Subcutaneous abdominal adipose tissue (tissue), 5 donors: ENCODE measurements at regions not wholly inside any gene's neighbourhood (a gene's known extent, or its start where the extent isn't known, plus 50 kb on each side); places are given as distances from the start of the nearest gene placed in this dataset.

ENCODE experiments used
- H3K27ac ChIP-seq: one replicate; pipeline ENCODE4 v1.7.0; 2013; ENCODE audit warnings: low read depth, mild to moderate bottlenecking, inconsistent platforms, low read length, moderate library complexity
- H3K27me3 ChIP-seq, 5 donors: one replicate each; pipeline ENCODE4 v1.7.0; 2013; ENCODE audit warnings: low read length in 5 of 5, inconsistent platforms in 1 of 5; ENCODE audit not compliant: control insufficient read depth in 5 of 5, insufficient read depth in 4 of 5
- H3K36me3 ChIP-seq, 5 donors: one replicate each; pipeline ENCODE4 v1.7.0; 2013; ENCODE audit warnings: low read length in 5 of 5; ENCODE audit not compliant: control insufficient read depth in 5 of 5, insufficient read depth in 5 of 5
- H3K4me1 ChIP-seq, 5 donors: one replicate each; pipeline ENCODE4 v1.7.0; 2013; ENCODE audit warnings: low read length in 5 of 5, mild to moderate bottlenecking in 3 of 5, moderate library complexity in 1 of 5; ENCODE audit not compliant: control insufficient read depth in 5 of 5, insufficient read depth in 5 of 5
- H3K4me3 ChIP-seq, 5 donors: one replicate each; pipeline ENCODE4 v1.7.0; 2013; ENCODE audit warnings: low read length in 5 of 5, low read depth in 1 of 5
- H3K9ac ChIP-seq, 5 donors: one replicate each; pipeline ENCODE4 v1.7.0; 2013; ENCODE audit warnings: low read length in 5 of 5, mild to moderate bottlenecking in 4 of 5, moderate library complexity in 3 of 5
- H3K9me3 ChIP-seq, 5 donors: one replicate each; pipeline ENCODE4 v1.7.0; 2013; ENCODE audit warnings: low read length in 5 of 5; ENCODE audit not compliant: control insufficient read depth in 5 of 5
- donor health status: healthy.
- donor health status: healthy.
- donor health status: healthy.
- donor health status: healthy.
- donor health status: healthy.

- Histone ChIP-seq H3K9ac (no peak overlapping the region), H3K4me1 (no peaks in the 10 kb centered on the region), H3K36me3 (no peaks in the 10 kb centered on the region), H3K4me3 (no peak overlapping the region), H3K27ac (no peak overlapping the region), H3K9me3 (no peaks in the 10 kb centered on the region), H3K27me3 (no peaks in the 10 kb centered on the region)
Measured at GRCh38 chr1:238152119-238152518, 261.4 kb upstream of the ZP4 start.

GRCh38 chr1:238143038-238143437 is 252.3 kb upstream of the ZP4 start:
- Histone ChIP-seq H3K4me3 (no peak overlapping the region), H3K4me1 (peaks cover 0 to 12% (median 0%) of the 10 kb centered on the region in 5 donors), H3K27ac (no peak overlapping the region), H3K9ac (no peak overlapping the region), H3K36me3 (no peaks in the 10 kb centered on the region), H3K9me3 (no peaks in the 10 kb centered on the region), H3K27me3 (no peaks in the 10 kb centered on the region)

GRCh38 chr1:238141353-238141752 is 250.6 kb upstream of the ZP4 start:
- Histone ChIP-seq H3K27me3 (no peaks in the 10 kb centered on the region), H3K9me3 (no peaks in the 10 kb centered on the region), H3K27ac (no peak overlapping the region), H3K4me3 (no peak overlapping the region), H3K4me1 (peaks cover 0 to 12% (median 0%) of the 10 kb centered on the region in 5 donors), H3K9ac (no peak overlapping the region), H3K36me3 (no peaks in the 10 kb centered on the region)

GRCh38 chr1:238139713-238140112 is 249.0 kb upstream of the ZP4 start:
- H3K9ac ChIP-seq: no peak overlapping the region

GRCh38 chr1:238138059-238138626 is 247.4 kb upstream of the ZP4 start:
- Histone ChIP-seq H3K9ac (no peak overlapping the region), H3K4me1 (peaks cover 0 to 12% (median 0%) of the 10 kb centered on the region in 5 donors), H3K27ac (no peak overlapping the region), H3K9me3 (peaks cover 0 to 2% (median 0%) of the 10 kb centered on the region in 5 donors), H3K27me3 (no peaks in the 10 kb centered on the region), H3K36me3 (no peaks in the 10 kb centered on the region), H3K4me3 (no peak overlapping the region)

More at GRCh38 chr1:238139713-238140112, 249.0 kb upstream of the ZP4 start:
- no peak overlapping the region for H3K4me3 ChIP-seq
- no peak overlapping the region for H3K27ac ChIP-seq
- no peaks in the 10 kb centered on the region for H3K27me3 ChIP-seq
- H3K36me3 ChIP-seq: no peaks in the 10 kb centered on the region
- peaks cover 0 to 12% (median 0%) of the 10 kb centered on the region in 5 donors for H3K4me1 ChIP-seq
- H3K9me3 ChIP-seq: no peaks in the 10 kb centered on the region

GRCh38 chr1:238135708-238136664 is 245.3 kb upstream of the ZP4 start:
- no peaks in the 10 kb centered on the region for H3K36me3 ChIP-seq
- no peak overlapping the region for H3K9ac ChIP-seq
- no peak overlapping the region for H3K4me3 ChIP-seq
- H3K4me1 ChIP-seq: no peaks in the 10 kb centered on the region
- no peaks in the 10 kb centered on the region for H3K27me3 ChIP-seq
- H3K27ac ChIP-seq: no peak overlapping the region
- peaks cover 0 to 2% (median 0%) of the 10 kb centered on the region in 5 donors for H3K9me3 ChIP-seq

DNA sequence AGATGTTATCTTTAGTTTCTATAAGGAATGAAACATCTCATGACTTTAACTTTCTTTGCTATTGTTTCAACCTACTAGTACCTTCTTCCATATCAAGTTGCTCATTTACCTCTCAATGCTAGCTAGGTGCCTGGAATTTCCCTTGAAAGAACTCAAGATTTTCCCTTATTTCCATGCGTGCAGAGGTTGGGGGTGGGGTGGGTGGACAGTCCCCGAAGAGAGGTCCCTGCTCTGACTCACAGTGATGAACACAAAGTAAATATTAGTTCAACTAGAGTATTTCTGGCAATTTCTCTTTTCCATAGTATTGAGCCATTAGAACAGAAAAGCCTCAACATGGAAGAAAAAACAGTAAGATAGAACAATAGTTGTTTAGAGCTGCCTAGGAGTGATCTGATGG is 239.0 kb upstream of the ZP4 start:
- no peak overlapping the region for H3K27ac ChIP-seq

DNA sequence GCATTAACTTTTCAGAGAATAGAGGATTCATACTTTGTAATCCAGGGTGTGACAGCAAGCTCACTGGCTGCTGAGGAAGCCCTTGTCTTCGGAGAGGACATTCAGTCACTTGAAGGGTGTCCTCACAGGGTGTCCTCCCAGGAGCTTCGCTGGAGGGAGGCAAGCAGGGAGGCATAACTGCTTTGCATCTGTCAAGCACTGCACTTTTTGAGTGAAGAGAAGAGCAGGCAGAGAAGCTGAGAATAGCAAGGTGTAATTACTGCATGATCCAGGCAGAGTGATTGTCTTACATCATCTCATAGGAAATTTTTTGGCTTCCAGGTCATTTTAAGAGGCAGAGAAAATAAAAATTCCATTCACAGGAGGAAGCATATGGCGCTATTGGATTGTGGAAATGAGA is 232.5 kb upstream of the ZP4 start:
- H3K27me3 ChIP-seq: no peaks in the 10 kb centered on the region
- no peaks in the 10 kb centered on the region for H3K4me1 ChIP-seq
- H3K4me3 ChIP-seq: no peak overlapping the region
- no peaks in the 10 kb centered on the region for H3K36me3 ChIP-seq
- H3K27ac ChIP-seq: no peak overlapping the region
- no peaks in the 10 kb centered on the region for H3K9me3 ChIP-seq
- no peak overlapping the region for H3K9ac ChIP-seq

More for the DNA sequence above, 239.0 kb upstream of the ZP4 start:
- H3K9me3 ChIP-seq: peaks cover 0 to 2% (median 0%) of the 10 kb centered on the region in 5 donors
- H3K36me3 ChIP-seq: no peaks in the 10 kb centered on the region
- H3K4me3 ChIP-seq: no peak overlapping the region
- H3K9ac ChIP-seq: no peak overlapping the region
- H3K27me3 ChIP-seq: no peaks in the 10 kb centered on the region
- no peaks in the 10 kb centered on the region for H3K4me1 ChIP-seq

GRCh38 chr1:238119861-238120260 is 229.1 kb upstream of the ZP4 start:
- Histone ChIP-seq H3K27ac (no peak overlapping the region), H3K4me3 (no peak overlapping the region), H3K36me3 (no peaks in the 10 kb centered on the region), H3K9me3 (no peaks in the 10 kb centered on the region), H3K27me3 (no peaks in the 10 kb centered on the region), H3K4me1 (no peaks in the 10 kb centered on the region), H3K9ac (no peak overlapping the region)

DNA sequence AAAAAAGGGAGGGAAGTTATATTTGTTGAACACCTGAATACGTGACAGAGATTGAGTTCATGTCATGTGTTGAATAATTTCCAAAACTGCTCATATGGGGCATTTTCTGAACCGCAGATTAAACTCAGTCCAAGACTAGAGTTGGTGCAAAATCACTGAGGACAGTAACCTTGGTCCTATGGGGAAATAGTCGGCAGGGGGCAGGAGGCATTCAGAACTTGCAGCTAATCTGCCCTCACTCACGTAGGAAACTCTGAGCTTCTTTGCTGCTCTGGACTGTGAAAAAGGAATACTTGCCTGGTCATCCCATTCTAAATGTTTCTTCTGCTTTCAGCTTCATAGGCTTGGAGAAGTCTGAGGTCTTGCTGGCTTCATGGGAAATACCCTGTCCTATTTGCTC is 228.3 kb upstream of the ZP4 start:
- H3K9me3 ChIP-seq: no peaks in the 10 kb centered on the region
- H3K4me1 ChIP-seq: no peaks in the 10 kb centered on the region
- H3K9ac ChIP-seq: no peak overlapping the region
- no peak overlapping the region for H3K27ac ChIP-seq
- no peak overlapping the region for H3K4me3 ChIP-seq
- no peaks in the 10 kb centered on the region for H3K27me3 ChIP-seq
- no peaks in the 10 kb centered on the region for H3K36me3 ChIP-seq
